NT2/D1 (cell line): ENCODE measurements at regions not wholly inside any gene's neighbourhood (a gene's known extent, or its start where the extent isn't known, plus 50 kb on each side); places are given as distances from the start of the nearest gene placed in this dataset.

ENCODE experiments used
- SUZ12 ChIP-seq: IDR thresholded peaks from 2 replicates; pipeline ENCODE4 v1.6.1; 2011; ENCODE audit not compliant: insufficient read length, insufficient read depth; ENCODE audit errors: extremely low read depth
- YY1 ChIP-seq: IDR thresholded peaks from 2 replicates; pipeline ENCODE4 v1.6.1; 2011; ENCODE audit not compliant: insufficient read length, insufficient read depth
- ZNF274 ChIP-seq: IDR thresholded peaks from 2 replicates; pipeline ENCODE4 v1.6.1; 2011; ENCODE audit warnings: mild to moderate bottlenecking, low read depth, low read length

GRCh38 chr5:173825215-173825865 is 62.8 kb upstream of the CPEB4 start:
- TF ChIP-seq YY1 (no peak), ZNF274 (no peak), SUZ12 (no peak)
